ENCODE measurements at regions not wholly inside any gene's neighbourhood (a gene's known extent, or its start where the extent isn't known, plus 50 kb on each side); places are given as distances from the start of the nearest gene placed in this dataset.

- TF ChIP-seq CTCF (conservative IDR thresholded peaks at IDR 0.05 in 1 of 2, IDR thresholded peaks at IDR 0.05 in 1 of 2; ENCODE audit: low read depth in 1 of 2, low read length in 2 of 2): peak; percentile 75 to 91
- TF ChIP-seq EZH2 (IDR thresholded peaks at IDR 0.05; ENCODE audit: low read length, missing control alignments): no peak
These were observed 102.3 kb upstream of the TMPRSS2 start for GRCh38 chr21:41610042-41610839.

All from fibroblast of lung (primary cell).